Right lobe of liver (tissue), 4 donors: ENCODE measurements at regions not wholly inside any gene's neighbourhood (a gene's known extent, or its start where the extent isn't known, plus 50 kb on each side); places are given as distances from the start of the nearest gene placed in this dataset.

Experiments used
- CTCF ChIP-seq, 4 donors: fragments of 200-600 bp in 3 of 4; fragments of 450-650 bp in 1 of 4; IDR thresholded peaks; one replicate each; pipeline versions ENCODE4 v1.5.1 to v1.8.0; 2016 to 2022; ENCODE audit warnings: antibody characterized with exemption in 4 of 4, mild to moderate bottlenecking in 2 of 4
- POLR2A ChIP-seq: fragments of 450-650 bp; IDR thresholded peaks from one replicate; pipeline ENCODE4 v1.6.1; 2017; ENCODE audit warnings: antibody characterized with exemption, mild to moderate bottlenecking
- donor health status: DM: no; HTN: no; CAD: no.
- donor health status: DM: no; HTN: no; CAD: no.
- donor health status: DM: no; HTN: yes; CAD: no.

- TF ChIP-seq CTCF (IDR thresholded peaks at IDR 0.05): no peak
- no peak for TF ChIP-seq POLR2A
These were observed 148.7 kb downstream of the ZNF326 start for GRCh38 chr1:90143591-90143990.
